IMR-90 (cell line): ENCODE measurements at regions not wholly inside any gene's neighbourhood (a gene's known extent, or its start where the extent isn't known, plus 50 kb on each side); places are given as distances from the start of the nearest gene placed in this dataset.
"Not testable (repeated sequence)": the region's sequence is repeated elsewhere in the genome, so short reads cannot be mapped to it uniquely, and the experiment has no call there.

Experiments used
- CTCF ChIP-seq: conservative IDR thresholded peaks from 2 replicates; pipeline ENCODE4 v1.5.1; 2012; ENCODE audit warnings: mild to moderate bottlenecking, low read depth, low read length, improper control_type of control experiment
- MAFK ChIP-seq: IDR thresholded peaks from 2 replicates; pipeline ENCODE4 v1.6.1; 2012; ENCODE audit warnings: low read depth, low read length, improper control_type of control experiment
- POLR2A ChIP-seq: IDR thresholded peaks from 2 replicates; pipeline ENCODE4 v1.6.1; 2012; ENCODE audit warnings: mild to moderate bottlenecking, low read depth, low read length
- SMC3 ChIP-seq: fragments of 150-350 bp; IDR thresholded peaks from 2 replicates; pipeline ENCODE4 v1.6.1; 2016; ENCODE audit warnings: low read depth, mild to moderate bottlenecking, antibody characterized with exemption, low read length, moderate library complexity

- not testable (repeated sequence) for TF ChIP-seq CTCF, MAFK, SMC3, POLR2A
Measured at GRCh38 chr3:59230379-59230778, 180.6 kb upstream of the CFAP20DC start.
